SW 1271 (cell line): ENCODE measurements at regions not wholly inside any gene's neighbourhood (a gene's known extent, or its start where the extent isn't known, plus 50 kb on each side); places are given as distances from the start of the nearest gene placed in this dataset.

Experiments
- DNase-seq, 2 experiments: peaks; one replicate each; lab custom pipeline; 2025; lab: John Stamatoyannopoulos, UW

DNA sequence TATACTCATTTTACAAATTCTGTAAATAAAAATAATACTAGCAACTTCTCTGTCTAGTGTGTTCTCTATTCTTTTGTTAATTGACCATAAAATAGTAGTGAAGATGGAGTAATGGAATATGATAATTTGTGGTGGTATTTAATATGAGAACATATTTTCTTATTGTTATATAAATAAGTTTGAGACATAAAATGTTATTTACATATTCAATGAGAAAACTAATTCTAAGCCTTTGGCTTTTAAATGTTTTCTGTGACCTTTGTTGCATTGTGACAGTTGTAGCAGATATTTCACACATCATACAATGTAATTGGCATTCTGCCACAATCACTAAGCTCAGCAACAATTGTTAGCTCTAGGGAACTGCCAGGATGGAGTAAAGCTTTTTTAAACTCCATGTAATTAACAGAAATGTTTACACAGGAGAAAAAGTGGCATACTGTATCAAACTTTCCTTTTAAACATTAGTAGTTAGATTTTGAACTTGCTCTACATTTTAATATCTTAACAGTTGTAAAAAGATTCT is 562.1 kb upstream of the PCDH9 start:
- no peak for DNase-seq

DNA sequence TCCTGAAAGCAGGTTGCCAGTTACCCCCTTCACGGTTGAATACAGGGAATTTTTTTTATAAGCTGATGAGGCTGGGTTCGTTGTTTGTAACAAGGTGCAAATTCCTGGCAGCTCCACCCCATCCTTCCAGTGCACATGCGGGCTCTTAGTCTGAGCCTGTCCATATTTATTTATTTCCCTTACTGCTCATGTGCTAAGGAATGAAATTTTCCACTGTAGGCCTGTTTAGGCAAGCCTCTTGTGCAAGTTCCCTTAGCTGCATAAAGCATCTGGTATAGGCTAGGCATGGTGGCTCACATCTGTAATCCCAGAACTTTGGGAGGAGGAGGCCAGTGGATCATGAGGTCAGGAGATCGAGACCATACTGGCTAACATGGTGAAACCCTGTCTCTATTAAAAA is 560.9 kb upstream of the PCDH9 start:
- no peak for DNase-seq

DNA sequence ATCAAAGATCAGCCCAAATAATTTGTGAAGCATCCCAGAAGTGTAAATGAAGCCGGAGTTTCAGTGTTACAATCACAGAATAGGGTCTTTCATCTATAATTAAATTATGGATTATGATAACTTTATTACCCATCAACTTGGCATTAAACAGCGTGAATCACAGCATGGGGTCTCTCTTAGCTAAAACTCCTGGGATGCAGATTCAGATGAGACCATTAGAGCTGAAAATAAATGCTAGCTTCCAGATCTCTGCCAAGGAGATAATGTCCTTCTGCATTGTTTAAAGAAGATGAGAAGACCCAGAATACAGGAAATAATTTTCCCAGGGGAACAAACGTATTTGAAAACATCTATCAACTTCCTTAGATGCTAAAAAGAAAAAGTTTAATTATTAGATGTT is 546.0 kb upstream of the PCDH9 start:
- DNase-seq, result no peak

DNA sequence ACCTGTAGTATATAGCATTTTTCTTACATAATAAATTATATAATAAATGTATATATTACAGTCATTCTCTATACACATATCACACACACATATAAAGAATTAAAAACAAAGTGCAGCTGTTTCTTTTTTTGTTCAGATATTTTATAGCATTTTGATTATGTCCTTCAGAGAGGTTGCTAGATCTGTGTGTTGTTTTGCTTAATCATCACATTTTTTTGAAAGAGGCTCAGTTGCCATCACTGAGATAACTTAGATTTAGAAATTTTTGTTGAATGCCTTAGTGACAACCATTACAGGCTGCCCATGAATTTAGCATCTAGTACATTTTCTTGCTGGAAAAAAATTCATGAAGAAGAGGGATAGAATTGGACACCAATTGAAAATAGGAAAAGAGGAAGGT is 545.2 kb upstream of the PCDH9 start:
- DNase-seq, result no peak

DNA sequence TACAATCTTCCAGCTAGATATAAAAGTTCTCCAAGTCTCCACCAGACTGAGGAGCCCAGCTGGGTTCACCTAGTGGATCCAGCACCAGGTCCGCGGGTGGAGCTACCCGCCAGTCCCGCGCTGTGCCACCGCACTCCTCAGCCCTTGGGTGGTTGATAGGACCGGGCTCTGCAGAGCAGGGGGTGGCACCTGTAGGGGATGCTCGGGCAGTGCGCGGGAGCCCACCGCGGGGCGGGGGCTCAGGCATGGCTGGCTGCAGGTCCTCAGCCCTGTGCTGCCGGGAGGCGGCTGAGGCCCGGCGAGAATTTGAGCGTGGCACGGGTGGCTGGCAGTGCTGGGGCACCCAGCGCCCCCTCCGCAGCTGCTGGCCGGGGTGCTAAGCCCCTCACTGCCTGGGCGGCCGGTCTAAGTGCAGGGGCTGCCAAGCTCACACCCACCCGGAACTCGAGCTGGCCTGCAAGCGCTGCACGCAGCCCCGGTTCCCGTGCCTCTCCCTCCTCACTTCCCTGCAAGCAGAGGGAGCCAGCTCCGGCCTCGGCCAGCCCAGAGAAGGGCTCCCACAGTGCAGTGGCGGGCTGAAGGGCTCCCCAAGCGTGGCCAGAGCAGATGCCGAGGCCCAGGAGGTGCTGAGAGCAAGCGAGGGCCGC is 542.8 kb upstream of the PCDH9 start:
- DNase-seq, result no peak

DNA sequence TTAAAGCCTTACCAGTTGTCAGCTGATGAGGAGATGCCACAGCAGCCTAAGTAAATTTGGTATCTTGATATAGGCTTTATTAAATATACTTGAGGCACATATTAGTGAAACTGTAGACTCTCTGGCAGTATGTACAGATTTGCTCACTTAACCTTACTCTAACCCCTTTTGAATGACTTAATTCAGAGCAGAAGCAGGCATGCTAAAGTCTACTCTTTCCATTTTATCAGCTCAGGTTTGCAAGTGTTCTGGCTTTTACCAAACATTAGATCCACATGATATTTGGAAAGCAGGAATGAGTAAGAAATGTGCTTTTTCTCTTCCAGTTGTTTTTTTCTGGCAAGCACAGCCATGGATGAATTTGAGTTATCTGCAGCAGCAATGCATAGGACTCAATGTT is 541.0 kb upstream of the PCDH9 start:
- no peak for DNase-seq

DNA sequence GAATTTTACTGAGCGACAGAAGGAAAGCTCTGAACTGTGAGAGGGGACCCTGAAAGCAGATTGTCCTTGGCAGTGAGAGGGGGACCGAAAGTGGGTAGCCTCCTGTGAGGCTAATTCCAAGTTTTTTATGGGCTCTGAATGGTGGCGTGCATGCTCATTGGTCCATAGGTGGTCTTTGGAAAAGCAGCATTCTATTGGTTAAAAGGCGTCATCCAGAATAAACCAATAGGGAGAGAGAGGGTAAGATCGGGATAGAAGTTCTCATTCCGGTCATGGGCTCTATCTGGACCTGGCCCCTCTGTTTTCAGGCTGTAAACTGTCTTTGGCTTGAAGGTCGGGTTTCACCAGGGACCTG is 539.8 kb upstream of the PCDH9 start:
- DNase-seq, result no peak

DNA sequence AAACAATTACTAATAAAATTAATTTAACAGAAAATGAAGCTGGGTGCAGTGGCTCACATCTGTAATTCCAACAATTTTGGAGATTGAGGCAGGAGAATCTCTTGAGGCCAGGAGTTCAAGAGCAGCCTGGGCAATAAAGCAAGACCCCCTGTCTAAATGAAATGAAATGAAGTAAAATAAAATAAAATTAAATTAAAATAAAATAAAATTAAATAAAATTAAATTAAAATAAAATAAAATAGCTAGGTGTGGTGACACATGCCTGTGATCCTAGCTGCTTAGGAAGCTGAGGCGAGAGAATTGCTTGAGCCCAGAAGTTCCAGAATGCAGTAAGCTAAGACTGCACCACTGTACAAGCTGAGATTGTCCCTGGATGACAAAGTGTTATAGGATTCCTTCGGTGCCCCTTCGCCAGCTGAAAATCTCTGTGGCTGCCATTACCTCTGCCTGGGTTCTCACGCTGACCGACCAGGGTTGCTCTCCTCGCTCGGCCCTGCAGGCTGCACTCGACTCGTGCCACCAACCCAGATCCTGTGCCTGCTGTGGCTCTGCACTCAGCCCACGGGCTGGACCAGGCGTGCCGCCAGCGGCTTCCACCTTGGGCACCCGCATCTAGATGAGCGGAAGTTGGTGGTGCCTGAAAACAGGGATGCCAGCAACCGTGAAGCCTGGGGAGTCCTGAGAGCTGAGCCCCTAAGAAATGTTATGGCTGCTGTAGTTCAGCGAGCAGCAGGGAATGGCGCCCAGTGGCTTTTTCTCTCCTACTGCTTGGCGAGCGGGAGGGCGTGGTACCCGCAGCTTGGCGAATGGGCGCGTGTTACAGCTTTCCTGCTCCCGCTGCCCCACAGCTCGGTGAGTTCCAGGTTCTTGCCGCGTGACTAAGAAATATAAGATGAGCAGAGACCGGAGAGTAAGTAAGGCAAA is 539.2 kb upstream of the PCDH9 start:
- no peak for DNase-seq

DNA sequence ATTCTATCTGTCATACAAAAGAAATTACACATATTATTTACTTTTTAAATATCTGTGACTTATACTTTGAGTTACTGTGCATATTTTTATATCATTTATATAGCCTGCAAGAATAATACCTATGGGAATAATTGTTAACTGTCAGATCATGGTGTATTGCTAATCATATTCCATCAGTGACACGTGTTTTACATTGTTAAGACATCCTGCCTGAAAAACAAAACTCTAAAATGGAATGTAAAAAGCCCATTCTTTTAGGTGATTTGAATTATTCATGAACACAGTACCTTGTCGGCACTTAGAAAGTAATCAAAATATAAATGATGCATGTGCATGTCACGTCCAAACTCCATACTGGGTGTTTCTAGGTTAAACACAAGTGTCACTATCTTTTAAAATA is 533.8 kb upstream of the PCDH9 start:
- DNase-seq, result no peak

DNA sequence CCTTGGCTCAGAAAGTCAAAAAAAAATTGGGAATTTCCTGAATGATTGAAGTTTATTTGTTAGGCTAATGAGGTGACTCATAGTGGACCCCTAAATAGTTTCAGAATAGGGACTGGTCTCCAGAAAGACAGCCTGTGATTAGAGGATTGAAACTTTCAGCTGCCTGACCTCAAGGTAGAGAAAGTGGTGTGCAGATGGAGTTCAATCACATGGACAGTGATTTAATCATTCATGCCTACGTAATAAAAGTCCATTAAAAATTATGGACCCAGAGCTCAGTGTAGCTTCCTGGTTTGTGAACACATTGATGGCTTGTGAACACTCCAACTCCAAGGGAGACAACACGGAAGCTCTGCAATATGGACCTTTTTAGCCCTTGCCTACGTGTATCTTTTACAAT is 533.2 kb upstream of the PCDH9 start:
- no peak for DNase-seq

DNA sequence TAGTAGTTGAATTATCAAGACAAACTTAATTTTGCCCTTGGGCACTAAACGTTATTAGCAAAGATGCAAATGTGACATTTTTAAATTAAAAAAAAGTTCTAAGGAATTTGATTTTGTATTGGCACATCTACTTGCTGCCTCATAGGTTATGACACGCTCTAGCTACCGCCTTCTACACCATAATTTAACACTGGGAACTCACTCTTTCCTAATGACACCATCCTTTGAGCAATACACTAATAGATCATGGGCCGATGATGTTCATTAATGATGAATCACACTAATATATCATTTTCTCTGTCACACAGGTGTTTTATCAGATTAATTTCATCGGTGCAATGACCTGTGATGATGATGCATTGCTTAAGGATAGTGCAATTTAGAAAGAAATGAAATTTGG is 528.8 kb upstream of the PCDH9 start:
- DNase-seq, result no peak

DNA sequence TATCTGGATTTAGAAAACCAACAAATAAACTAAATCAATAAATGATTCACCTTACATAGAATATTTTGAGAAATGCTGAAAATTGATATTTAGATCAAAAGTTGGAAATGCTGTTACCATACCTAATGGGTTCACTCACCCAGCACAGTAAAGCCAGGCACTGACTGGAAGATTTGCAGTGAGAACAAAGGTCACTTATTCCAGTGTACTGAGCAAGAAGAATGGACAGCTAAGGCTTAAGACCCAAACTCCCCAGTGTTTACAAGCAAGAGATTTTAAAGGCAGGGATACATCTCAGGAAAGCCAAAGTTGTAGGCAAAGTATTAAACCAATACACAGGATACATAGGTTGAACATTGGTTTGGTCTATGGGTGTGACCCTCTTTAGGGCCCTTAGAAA is 523.9 kb upstream of the PCDH9 start:
- DNase-seq, result no peak

DNA sequence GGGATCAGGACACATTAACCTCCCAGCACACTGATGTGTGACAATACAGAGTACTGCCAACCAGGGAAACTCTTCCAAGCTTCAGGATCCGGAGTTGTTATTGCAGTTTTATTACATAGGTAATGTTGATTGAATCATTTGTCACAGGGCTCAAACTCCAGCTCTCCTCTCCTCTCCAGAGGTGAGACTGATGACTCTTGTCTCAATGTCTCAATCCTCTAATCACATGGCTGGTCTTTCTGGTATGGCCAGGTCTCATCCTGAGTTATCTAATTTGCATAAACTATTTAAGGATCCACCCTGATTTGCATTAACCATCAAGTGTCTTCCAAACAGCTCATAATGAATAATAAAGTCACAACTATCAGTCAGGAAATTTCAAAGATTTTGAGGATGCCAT is 522.6 kb upstream of the PCDH9 start:
- DNase-seq, result no peak

DNA sequence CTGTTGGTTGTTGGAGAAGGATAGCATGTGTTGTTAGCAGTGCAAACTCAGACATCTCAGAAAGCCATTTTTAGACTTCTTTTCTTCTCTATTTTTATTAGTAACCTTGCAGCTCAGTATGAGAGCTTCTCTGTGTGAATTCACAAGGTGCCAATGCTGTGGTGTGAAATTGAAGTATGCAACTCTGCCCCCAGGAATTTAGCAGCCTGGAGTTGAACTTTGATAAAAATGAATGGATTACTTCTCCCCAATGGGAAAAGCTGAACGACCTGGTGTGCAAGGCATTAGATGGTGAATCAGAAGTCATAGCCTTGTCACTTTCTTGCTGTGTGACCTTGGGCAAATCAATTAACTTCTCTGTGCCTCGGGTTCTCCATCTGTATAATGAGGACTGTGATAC is 512.3 kb upstream of the PCDH9 start:
- DNase-seq, result no peak

DNA sequence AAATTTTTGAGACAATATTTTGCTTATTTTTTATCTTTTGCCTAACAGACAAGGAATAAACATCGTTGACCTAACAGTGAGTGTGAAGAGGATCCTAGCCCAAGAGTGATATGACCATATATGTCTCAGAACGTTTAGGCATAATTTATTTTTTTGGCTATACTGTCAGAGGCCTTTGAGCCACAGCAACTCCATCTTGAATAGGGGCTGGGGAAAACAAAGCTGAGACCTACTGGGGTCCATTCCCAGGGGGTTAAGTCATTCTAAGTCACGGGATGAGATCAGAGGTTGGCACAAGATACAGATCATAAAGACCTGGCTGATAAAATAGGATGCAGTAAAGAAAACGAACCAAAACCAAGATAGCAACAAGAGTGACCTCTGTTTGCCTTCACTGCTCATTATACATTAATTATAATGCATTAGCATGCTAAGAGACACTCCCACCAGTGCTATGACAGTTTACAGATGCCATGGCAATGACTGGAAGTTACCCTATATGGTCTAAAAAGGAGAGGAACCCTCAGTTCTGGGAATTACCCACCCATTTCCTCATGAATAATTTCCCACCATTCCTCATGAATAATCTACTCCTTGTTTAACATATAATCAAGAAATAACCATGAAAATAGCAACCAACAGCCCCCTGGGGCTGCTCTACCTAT is 510.9 kb upstream of the PCDH9 start:
- no peak for DNase-seq

DNA sequence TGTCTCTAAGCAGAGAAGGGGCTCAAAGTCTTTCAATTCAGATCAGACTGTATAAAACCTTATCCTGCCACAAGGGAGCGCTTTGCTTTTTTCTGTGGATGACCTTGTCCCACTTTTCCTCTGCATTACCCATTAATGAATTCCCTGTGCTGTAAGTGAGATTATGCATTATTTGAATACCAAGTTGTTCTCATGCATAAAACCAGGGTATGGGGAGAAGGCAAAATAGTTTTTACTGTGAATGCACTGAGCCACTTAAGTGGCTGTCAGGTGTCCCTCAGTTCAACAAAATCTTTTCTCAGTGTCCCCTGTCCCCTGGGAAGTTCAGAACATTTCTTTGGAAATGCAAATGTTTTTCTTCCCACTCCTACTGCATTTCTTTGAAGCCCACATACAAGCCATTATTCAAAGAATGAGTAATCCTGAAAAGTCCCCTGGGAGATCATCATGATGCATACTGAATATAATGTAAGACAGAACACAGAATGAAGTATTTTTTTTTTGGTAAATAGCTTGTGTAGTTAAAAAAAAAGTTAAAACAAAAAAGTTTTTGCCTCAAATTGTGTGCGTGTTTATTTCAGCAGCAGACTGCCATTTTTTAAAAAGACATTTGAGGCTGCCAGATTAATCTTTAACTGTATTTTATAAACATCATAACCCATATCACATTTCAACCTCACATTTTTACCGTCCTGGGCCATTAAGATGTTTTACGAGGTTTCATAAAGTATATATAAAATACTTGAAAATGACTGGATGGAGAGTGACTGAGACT is 506.7 kb upstream of the PCDH9 start:
- DNase-seq, result peak in 1 of 2 experiments; percentile 39

DNA sequence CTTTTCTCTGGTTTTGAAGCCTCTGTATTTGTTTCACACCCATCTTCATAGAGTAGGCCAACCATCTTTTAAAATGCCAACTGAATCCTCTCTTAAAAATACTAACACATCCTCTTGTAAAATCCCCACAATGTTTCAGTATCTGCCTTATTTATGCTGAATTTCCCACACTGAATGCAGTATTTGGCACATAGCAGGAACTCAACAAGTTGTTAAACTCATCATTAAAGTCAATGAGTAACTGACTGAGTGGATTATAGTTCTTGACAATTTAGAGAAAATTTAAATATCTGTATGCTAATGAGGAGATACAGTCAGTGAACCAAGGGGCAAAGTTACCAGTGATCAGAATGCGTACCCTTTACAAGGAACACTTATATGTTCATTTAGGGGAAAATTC is 505.5 kb upstream of the PCDH9 start:
- no peak for DNase-seq

DNA sequence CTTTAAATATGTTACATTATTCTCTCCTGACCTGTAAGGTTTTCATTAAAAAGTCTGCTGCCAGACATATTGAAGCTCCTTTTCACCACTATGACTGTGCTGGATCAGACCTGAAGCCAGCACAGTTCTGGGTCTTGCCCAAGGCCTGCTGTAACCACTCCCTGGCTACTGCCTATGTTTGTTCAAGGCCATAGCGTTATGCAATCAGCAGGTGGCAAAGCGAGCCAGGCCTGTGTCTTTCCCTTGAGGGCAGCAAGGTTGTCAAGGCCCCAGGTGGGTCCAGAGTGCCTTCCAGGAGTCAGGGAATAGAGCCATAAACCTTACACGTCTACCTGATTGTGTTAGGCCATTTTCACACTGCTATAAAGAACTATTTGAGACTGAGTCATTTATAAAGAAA is 496.8 kb upstream of the PCDH9 start:
- no peak for DNase-seq

DNA sequence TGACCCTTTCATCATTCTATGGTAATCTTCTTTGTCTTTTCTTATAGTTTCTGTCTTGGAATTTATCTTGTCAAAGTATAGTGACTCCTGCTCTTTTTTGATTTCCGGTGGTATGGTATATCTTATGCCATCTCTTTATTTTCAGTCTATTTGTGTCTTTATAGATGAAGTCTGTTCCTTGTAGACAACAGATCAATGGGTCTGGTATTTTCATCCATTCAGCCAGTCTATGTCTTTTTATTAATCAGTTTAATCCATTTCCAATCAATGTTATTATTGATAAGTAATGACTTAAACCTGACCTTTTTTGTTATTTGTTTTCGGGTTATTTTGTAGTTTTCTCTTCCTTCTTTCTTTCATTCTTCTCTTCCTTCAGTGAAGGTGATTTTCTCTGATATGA is 495.9 kb upstream of the PCDH9 start:
- DNase-seq, result no peak

DNA sequence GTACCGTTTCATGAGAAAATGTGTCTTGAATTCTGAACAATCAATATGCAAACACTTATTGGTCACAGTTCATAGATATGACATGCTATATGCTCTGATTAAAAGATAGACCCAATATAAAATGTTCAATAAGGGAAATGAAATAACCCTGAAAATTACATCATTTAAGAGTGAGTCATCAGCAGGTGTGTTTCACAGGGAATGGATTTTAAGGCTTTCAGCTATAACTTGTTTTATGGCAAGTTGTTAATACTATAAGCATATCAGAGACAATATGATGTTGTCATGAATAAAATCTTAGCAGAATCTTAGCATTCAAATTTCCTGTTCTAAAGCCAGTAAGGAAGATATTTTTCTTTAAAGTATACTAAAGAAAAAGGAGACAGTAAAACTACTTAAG is 483.4 kb upstream of the PCDH9 start:
- DNase-seq, result no peak

DNA sequence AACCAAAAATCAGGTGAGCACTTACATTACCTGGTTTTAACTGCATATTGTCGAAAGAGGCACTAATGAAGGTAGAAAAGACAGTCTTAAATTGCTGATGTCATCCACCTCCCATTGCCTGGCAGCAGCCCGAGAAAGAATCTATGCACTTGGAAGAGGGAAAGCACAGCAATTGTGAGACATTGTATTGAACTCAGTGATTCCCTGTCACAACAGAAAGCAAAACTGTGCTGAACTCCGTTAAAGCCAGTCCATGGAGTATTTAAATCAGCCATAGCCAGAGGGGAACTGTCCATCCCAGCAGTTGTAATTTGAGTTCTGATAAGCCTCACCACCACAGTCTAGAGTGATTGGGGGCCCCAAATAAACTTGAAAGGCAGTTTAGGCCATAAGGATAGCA is 466.6 kb upstream of the PCDH9 start:
- no peak for DNase-seq

DNA sequence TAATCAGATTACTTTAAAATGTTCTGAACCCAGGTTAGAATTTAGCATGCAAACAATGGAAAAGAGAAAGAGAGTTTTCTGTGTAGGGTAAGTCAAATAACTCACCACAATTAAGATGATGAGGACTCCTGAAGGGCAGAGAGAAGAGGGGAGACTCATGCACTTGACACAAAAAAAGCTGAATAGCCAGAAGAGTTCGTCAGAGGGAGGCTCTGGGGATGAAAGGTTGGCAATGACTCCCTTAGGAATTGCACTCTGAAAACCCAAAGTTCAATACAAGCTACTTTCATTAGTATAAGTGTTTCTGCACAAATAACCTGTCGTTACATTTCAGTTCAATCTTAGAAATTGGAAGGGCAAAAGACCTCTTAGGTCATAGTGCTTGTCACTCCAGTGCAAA is 434.4 kb upstream of the PCDH9 start:
- no peak for DNase-seq
